HEK293 (cell line): ENCODE measurements at regions not wholly inside any gene's neighbourhood (a gene's known extent, or its start where the extent isn't known, plus 50 kb on each side); places are given as distances from the start of the nearest gene placed in this dataset.

ENCODE experiments used
- CTCF ChIA-PET: fragments of 350-600 bp; formaldehyde crosslinking; extraction: SDS; loops from one replicate; lab custom pipeline; 2021; ENCODE audit warnings: antibody characterized with exemption; lab: Yijun Ruan, JAX
- POLR2A ChIA-PET: fragments of 300-600 bp; formaldehyde crosslinking; extraction: SDS; loops from one replicate; lab custom pipeline; 2020; ENCODE audit warnings: antibody characterized with exemption, inconsistent platforms; lab: Yijun Ruan, JAX
- H3K27ac ChIP-seq: fragments of 200-500 bp; sonication (Bioruptor generic); 2 replicates; pipeline ENCODE4 v1.5.1; 2014; ENCODE audit warnings: low read depth, low read length, control low read depth, inconsistent platforms; ENCODE audit errors: extremely low read depth
- H3K36me3 ChIP-seq, 2 experiments: fragments of 200-500 bp in 1 of 2; sonication (Bioruptor generic) in 1 of 2; 1 replicate in 1 of 2; 2 replicates in 1 of 2; pipeline ENCODE4 v1.5.1; 2014 to 2017; ENCODE audit warnings: inconsistent platforms in 2 of 2, low read length in 2 of 2; ENCODE audit not compliant: control insufficient read depth in 2 of 2, insufficient read depth in 1 of 2
- H3K4me1 ChIP-seq: fragments of 200-500 bp; sonication (Bioruptor generic); 2 replicates; pipeline ENCODE4 v1.5.1; 2014; ENCODE audit warnings: mild to moderate bottlenecking, low read length, inconsistent platforms; ENCODE audit not compliant: control insufficient read depth, insufficient read depth
- H3K4me3 ChIP-seq: 2 replicates; pipeline ENCODE4 v1.5.1; 2011; ENCODE audit warnings: low read depth, mild to moderate bottlenecking, control low read depth, low read length, moderate library complexity
- H3K9me3 ChIP-seq: fragments of 200-500 bp; sonication (Bioruptor generic); 2 replicates; pipeline ENCODE4 v1.5.1; 2014; ENCODE audit warnings: low read depth, low read length, inconsistent platforms; ENCODE audit not compliant: control insufficient read depth, insufficient read depth
- BCL11A ChIP-seq: fragments of 450-650 bp; formaldehyde crosslinking; IDR thresholded peaks from 2 replicates; pipeline ENCODE4 v1.5.1; 2016; ENCODE audit warnings: low read depth, missing biosample characterization, missing genetic modification characterization
- INSM2 ChIP-seq: fragments of 450-650 bp; formaldehyde crosslinking; IDR thresholded peaks from 2 replicates; pipeline ENCODE4 v1.5.1; 2016; ENCODE audit warnings: missing biosample characterization, missing genetic modification characterization
- PRDM6 ChIP-seq: fragments of 450-650 bp; formaldehyde crosslinking; IDR thresholded peaks from 2 replicates; pipeline ENCODE4 v1.5.1; 2017; ENCODE audit warnings: missing biosample characterization, missing genetic modification characterization
- SETDB1 ChIP-seq: IDR thresholded peaks from one replicate; pipeline ENCODE4 v1.6.1; 2017; ENCODE audit warnings: mild to moderate bottlenecking, low read length, moderate library complexity, mixed read lengths; ENCODE audit not compliant: insufficient read length
- TCF7L2 ChIP-seq: IDR thresholded peaks from 2 replicates; pipeline ENCODE4 v1.6.1; 2011; ENCODE audit warnings: low read depth, mild to moderate bottlenecking, inconsistent platforms, low read length, moderate library complexity, borderline replicate concordance
- TRIM28 ChIP-seq: IDR thresholded peaks from 2 replicates; pipeline ENCODE4 v1.6.1; 2011; ENCODE audit warnings: low read length, control low read depth, borderline replicate concordance
- WT1 ChIP-seq: fragments of 450-650 bp; formaldehyde crosslinking; IDR thresholded peaks from 2 replicates; pipeline ENCODE4 v1.5.1; 2016; ENCODE audit warnings: missing biosample characterization, missing genetic modification characterization
- ZBTB49 ChIP-seq: fragments of 450-650 bp; formaldehyde crosslinking; IDR thresholded peaks from 2 replicates; pipeline ENCODE4 v1.5.1; 2016; ENCODE audit warnings: missing biosample characterization, missing genetic modification characterization, low read depth
- ZNF157 ChIP-seq: fragments of 450-650 bp; formaldehyde crosslinking; IDR thresholded peaks from 2 replicates; pipeline ENCODE4 v1.5.1; 2016; ENCODE audit warnings: missing biosample characterization, missing genetic modification characterization
- ZNF214 ChIP-seq: fragments of 450-650 bp; formaldehyde crosslinking; IDR thresholded peaks from 2 replicates; pipeline ENCODE4 v1.5.1; 2017; ENCODE audit warnings: missing biosample characterization, mild to moderate bottlenecking, missing genetic modification characterization, borderline replicate concordance
- ZNF223 ChIP-seq: fragments of 450-650 bp; formaldehyde crosslinking; IDR thresholded peaks from 2 replicates; pipeline ENCODE4 v1.5.1; 2016; ENCODE audit warnings: missing biosample characterization, missing genetic modification characterization
- ZNF274 ChIP-seq, 2 experiments: fragments of 200-500 bp in 1 of 2; fragments of 450-650 bp in 1 of 2; sonication (Bioruptor generic) in 1 of 2; formaldehyde crosslinking in 1 of 2; IDR thresholded peaks; 2 replicates each; pipeline versions ENCODE4 v1.5.1 to v1.6.1; 2014 to 2016; ENCODE audit warnings: borderline replicate concordance in 1 of 2, inconsistent platforms in 1 of 2, low read length in 1 of 2, missing biosample characterization in 1 of 2, missing genetic modification characterization in 1 of 2
- ZNF302 ChIP-seq: fragments of 450-650 bp; formaldehyde crosslinking; IDR thresholded peaks from 2 replicates; pipeline ENCODE4 v1.5.1; 2016; ENCODE audit warnings: missing biosample characterization, missing genetic modification characterization, low read depth
- ZNF518A ChIP-seq: fragments of 450-650 bp; formaldehyde crosslinking; conservative IDR thresholded peaks from 2 replicates; pipeline ENCODE4 v1.5.1; 2016; ENCODE audit warnings: low read depth, missing biosample characterization, missing genetic modification characterization
- ZNF621 ChIP-seq: fragments of 450-650 bp; formaldehyde crosslinking; IDR thresholded peaks from 2 replicates; pipeline ENCODE4 v1.5.1; 2017; ENCODE audit warnings: missing biosample characterization, missing genetic modification characterization
- ZNF639 ChIP-seq: fragments of 450-650 bp; formaldehyde crosslinking; IDR thresholded peaks from 2 replicates; pipeline ENCODE4 v1.5.1; 2016; ENCODE audit warnings: missing biosample characterization, missing genetic modification characterization
- ZNF677 ChIP-seq: fragments of 450-650 bp; IDR thresholded peaks from 2 replicates; pipeline ENCODE4 v1.5.0; 2018; ENCODE audit warnings: missing biosample characterization, mild to moderate bottlenecking, missing genetic modification characterization, moderate library complexity
- ZSCAN23 ChIP-seq: fragments of 450-650 bp; formaldehyde crosslinking; IDR thresholded peaks from 2 replicates; pipeline ENCODE4 v1.5.1; 2016; ENCODE audit warnings: missing biosample characterization, missing genetic modification characterization

GRCh38 chr14:26180221-26180620 is 417.6 kb downstream of the NOVA1 start (continued):
- no peak for TF ChIP-seq ZNF518A (tag by site-specific recombination)
- TF ChIP-seq INSM2 (tag by site-specific recombination): no peak
- TF ChIP-seq ZNF302: no peak
- TF ChIP-seq ZNF621: no peak
- TF ChIP-seq ZNF274 (IDR thresholded peaks at IDR 0.05; ENCODE audit: low read length): no peak
- no peak for TF ChIP-seq ZNF274 (tag by site-specific recombination; IDR thresholded peaks at IDR 0.05; ENCODE audit: borderline replicate concordance)

- POLR2A ChIA-PET: no interaction called here
- no peaks in the 10 kb centered on the region for H3K9me3 ChIP-seq
- TF ChIP-seq BCL11A (tag by site-specific recombination) (no peak), ZSCAN23 (tag by site-specific recombination) (no peak), ZNF223 (tag by site-specific recombination) (no peak), ZNF677 (tag by site-specific recombination) (no peak), TCF7L2 (no peak), ZNF214 (tag by site-specific recombination) (no peak), ZBTB49 (tag by site-specific recombination) (no peak), ZNF157 (tag by site-specific recombination) (no peak)
- no peaks in the 10 kb centered on the region for H3K4me1 ChIP-seq
- H3K36me3 ChIP-seq: no peaks in the 10 kb centered on the region
- no peak overlapping the region for H3K4me3 ChIP-seq
- H3K27ac ChIP-seq: no peak overlapping the region
- CTCF ChIA-PET: interaction anchor here (0.8 kb wide), 1 partner anchor 12 kb away, joined by 3 read pairs; no protein-coding TSS in a partner anchor
Observed at GRCh38 chr14:26175658-26176057, 422.2 kb downstream of the NOVA1 start.

- Histone ChIP-seq H3K27ac (no peak overlapping the region), H3K9me3 (no peaks in the 10 kb centered on the region), H3K4me3 (no peak overlapping the region), H3K36me3 (no peaks in the 10 kb centered on the region), H3K4me1 (no peaks in the 10 kb centered on the region)
- ChIA-PET CTCF (no interaction called here), POLR2A (no interaction called here)
- TF ChIP-seq ZNF639 (tag by site-specific recombination): no peak
- TF ChIP-seq TRIM28: no peak
- no peak for TF ChIP-seq WT1 (tag by site-specific recombination)
- no peak for TF ChIP-seq SETDB1
- TF ChIP-seq PRDM6: no peak
Observed at GRCh38 chr14:26174395-26174794, 423.4 kb downstream of the NOVA1 start.
